ENCODE measurements at regions not wholly inside any gene's neighbourhood (a gene's known extent, or its start where the extent isn't known, plus 50 kb on each side); places are given as distances from the start of the nearest gene placed in this dataset.
A peak's percentile ranks its signal among the peaks of the same experiment; 100 is the strongest.

DNA sequence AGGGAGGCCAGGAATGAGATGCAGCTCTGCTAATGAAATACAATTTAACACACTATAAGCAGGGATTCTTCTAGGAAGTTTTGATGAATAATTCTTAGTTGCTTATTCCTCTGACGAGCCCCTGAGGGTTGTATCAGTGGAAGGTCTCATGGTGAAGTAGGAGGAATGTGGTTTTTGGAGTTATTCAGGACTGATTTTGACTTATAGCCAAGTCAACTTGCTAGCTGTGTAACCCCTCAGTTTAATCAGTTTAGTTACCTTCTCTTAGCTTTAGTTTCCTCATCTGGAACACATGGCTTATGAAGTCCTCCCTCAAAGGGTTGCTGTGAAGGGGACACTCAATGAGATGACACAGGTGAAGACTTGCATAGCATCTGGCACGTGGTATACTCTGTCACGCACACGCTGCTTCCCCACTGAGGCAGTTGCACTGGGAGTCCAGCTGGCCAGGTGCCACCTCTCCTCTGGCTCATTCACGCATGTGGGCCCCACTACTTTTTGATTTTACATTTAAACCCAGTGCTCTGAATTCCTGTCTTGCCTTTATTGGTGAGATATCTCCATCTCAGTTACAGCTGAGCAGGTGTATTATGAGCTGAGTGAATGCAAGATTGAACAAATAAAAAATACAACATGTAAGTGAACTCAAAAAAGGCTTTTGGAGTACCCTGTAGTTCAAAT lies 415.0 kb downstream of the ARHGEF28 start:
- Histone ChIP-seq H3K4me1 (ENCODE audit: control insufficient read depth, insufficient read depth, low read length) (peaks cover 7% of the 10 kb centered on the region), H3K27ac (ENCODE audit: extremely low read depth, low read depth, low read length) (no peak overlapping the region), H3K9me3 (ENCODE audit: control insufficient read depth, insufficient read depth, low read depth, low read length) (no peaks in the 10 kb centered on the region), H3K4me3 (ENCODE audit: low read depth, low read length) (no peak overlapping the region), H3K36me3 (ENCODE audit: control insufficient read depth in 2 of 2, insufficient read depth in 1 of 2, low read length in 2 of 2) (no peaks in the 10 kb centered on the region)
- TF ChIP-seq ZNF560 (tag by site-specific recombination; IDR thresholded peaks at IDR 0.05; ENCODE audit: borderline replicate concordance) (no peak), HOXC10 (CRISPR knock-in tag; IDR thresholded peaks at IDR 0.05) (no peak), ZFP69B (tag by site-specific recombination; IDR thresholded peaks at IDR 0.05) (peak; percentile 82), ZNF555 (tag by site-specific recombination; conservative IDR thresholded peaks at IDR 0.05) (no peak), ZNF561 (tag by site-specific recombination; IDR thresholded peaks at IDR 0.05; ENCODE audit: borderline replicate concordance) (no peak), ZNF366 (tag by site-specific recombination; conservative IDR thresholded peaks at IDR 0.05) (no peak), ZNF677 (tag by site-specific recombination; IDR thresholded peaks at IDR 0.05) (no peak), ZNF544 (tag by site-specific recombination; IDR thresholded peaks at IDR 0.05) (no peak), ZNF830 (tag by site-specific recombination; IDR thresholded peaks at IDR 0.05; ENCODE audit: low read depth) (no peak), ZNF549 (tag by site-specific recombination; IDR thresholded peaks at IDR 0.05) (no peak), ZNF776 (tag by site-specific recombination; IDR thresholded peaks at IDR 0.05; ENCODE audit: borderline replicate concordance) (no peak), TRIM28 (IDR thresholded peaks at IDR 0.05; ENCODE audit: borderline replicate concordance, low read length) (no peak), ZBTB20 (tag by site-specific recombination; IDR thresholded peaks at IDR 0.05) (peak; percentile 60), HOXD13 (CRISPR knock-in tag; IDR thresholded peaks at IDR 0.05; ENCODE audit: borderline replicate concordance) (no peak)
- TF ChIP-seq, protein P1, sequence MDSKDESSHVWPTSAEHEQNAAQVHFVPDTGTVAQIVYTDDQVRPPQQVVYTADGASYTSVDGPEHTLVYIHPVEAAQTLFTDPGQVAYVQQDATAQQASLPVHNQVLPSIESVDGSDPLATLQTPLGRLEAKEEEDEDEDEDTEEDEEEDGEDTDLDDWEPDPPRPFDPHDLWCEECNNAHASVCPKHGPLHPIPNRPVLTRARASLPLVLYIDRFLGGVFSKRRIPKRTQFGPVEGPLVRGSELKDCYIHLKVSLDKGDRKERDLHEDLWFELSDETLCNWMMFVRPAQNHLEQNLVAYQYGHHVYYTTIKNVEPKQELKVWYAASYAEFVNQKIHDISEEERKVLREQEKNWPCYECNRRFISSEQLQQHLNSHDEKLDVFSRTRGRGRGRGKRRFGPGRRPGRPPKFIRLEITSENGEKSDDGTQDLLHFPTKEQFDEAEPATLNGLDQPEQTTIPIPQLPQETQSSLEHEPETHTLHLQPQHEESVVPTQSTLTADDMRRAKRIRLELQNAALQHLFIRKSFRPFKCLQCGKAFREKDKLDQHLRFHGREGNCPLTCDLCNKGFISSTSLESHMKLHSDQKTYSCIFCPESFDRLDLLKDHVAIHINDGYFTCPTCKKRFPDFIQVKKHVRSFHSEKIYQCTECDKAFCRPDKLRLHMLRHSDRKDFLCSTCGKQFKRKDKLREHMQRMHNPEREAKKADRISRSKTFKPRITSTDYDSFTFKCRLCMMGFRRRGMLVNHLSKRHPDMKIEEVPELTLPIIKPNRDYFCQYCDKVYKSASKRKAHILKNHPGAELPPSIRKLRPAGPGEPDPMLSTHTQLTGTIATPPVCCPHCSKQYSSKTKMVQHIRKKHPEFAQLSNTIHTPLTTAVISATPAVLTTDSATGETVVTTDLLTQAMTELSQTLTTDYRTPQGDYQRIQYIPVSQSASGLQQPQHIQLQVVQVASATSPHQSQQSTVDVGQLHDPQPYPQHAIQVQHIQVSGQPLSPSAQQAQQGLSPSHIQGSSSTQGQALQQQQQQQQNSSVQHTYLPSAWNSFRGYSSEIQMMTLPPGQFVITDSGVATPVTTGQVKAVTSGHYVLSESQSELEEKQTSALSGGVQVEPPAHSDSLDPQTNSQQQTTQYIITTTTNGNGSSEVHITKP (tag by site-specific recombination; IDR thresholded peaks at IDR 0.05) = peak; percentile 79
- TF ChIP-seq, protein P2, sequence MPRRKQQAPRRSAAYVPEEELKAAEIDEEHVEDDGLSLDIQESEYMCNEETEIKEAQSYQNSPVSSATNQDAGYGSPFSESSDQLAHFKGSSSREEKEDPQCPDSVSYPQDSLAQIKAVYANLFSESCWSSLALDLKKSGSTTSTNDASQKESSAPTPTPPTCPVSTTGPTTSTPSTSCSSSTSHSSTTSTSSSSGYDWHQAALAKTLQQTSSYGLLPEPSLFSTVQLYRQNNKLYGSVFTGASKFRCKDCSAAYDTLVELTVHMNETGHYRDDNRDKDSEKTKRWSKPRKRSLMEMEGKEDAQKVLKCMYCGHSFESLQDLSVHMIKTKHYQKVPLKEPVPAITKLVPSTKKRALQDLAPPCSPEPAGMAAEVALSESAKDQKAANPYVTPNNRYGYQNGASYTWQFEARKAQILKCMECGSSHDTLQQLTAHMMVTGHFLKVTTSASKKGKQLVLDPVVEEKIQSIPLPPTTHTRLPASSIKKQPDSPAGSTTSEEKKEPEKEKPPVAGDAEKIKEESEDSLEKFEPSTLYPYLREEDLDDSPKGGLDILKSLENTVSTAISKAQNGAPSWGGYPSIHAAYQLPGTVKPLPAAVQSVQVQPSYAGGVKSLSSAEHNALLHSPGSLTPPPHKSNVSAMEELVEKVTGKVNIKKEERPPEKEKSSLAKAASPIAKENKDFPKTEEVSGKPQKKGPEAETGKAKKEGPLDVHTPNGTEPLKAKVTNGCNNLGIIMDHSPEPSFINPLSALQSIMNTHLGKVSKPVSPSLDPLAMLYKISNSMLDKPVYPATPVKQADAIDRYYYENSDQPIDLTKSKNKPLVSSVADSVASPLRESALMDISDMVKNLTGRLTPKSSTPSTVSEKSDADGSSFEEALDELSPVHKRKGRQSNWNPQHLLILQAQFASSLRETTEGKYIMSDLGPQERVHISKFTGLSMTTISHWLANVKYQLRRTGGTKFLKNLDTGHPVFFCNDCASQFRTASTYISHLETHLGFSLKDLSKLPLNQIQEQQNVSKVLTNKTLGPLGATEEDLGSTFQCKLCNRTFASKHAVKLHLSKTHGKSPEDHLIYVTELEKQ (tag by site-specific recombination; IDR thresholded peaks at IDR 0.05; ENCODE audit: borderline replicate concordance) = no peak
- TF ChIP-seq, protein P3, sequence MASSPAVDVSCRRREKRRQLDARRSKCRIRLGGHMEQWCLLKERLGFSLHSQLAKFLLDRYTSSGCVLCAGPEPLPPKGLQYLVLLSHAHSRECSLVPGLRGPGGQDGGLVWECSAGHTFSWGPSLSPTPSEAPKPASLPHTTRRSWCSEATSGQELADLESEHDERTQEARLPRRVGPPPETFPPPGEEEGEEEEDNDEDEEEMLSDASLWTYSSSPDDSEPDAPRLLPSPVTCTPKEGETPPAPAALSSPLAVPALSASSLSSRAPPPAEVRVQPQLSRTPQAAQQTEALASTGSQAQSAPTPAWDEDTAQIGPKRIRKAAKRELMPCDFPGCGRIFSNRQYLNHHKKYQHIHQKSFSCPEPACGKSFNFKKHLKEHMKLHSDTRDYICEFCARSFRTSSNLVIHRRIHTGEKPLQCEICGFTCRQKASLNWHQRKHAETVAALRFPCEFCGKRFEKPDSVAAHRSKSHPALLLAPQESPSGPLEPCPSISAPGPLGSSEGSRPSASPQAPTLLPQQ (tag by site-specific recombination; IDR thresholded peaks at IDR 0.05) = peak; percentile 96
- TF ChIP-seq, protein P4, sequence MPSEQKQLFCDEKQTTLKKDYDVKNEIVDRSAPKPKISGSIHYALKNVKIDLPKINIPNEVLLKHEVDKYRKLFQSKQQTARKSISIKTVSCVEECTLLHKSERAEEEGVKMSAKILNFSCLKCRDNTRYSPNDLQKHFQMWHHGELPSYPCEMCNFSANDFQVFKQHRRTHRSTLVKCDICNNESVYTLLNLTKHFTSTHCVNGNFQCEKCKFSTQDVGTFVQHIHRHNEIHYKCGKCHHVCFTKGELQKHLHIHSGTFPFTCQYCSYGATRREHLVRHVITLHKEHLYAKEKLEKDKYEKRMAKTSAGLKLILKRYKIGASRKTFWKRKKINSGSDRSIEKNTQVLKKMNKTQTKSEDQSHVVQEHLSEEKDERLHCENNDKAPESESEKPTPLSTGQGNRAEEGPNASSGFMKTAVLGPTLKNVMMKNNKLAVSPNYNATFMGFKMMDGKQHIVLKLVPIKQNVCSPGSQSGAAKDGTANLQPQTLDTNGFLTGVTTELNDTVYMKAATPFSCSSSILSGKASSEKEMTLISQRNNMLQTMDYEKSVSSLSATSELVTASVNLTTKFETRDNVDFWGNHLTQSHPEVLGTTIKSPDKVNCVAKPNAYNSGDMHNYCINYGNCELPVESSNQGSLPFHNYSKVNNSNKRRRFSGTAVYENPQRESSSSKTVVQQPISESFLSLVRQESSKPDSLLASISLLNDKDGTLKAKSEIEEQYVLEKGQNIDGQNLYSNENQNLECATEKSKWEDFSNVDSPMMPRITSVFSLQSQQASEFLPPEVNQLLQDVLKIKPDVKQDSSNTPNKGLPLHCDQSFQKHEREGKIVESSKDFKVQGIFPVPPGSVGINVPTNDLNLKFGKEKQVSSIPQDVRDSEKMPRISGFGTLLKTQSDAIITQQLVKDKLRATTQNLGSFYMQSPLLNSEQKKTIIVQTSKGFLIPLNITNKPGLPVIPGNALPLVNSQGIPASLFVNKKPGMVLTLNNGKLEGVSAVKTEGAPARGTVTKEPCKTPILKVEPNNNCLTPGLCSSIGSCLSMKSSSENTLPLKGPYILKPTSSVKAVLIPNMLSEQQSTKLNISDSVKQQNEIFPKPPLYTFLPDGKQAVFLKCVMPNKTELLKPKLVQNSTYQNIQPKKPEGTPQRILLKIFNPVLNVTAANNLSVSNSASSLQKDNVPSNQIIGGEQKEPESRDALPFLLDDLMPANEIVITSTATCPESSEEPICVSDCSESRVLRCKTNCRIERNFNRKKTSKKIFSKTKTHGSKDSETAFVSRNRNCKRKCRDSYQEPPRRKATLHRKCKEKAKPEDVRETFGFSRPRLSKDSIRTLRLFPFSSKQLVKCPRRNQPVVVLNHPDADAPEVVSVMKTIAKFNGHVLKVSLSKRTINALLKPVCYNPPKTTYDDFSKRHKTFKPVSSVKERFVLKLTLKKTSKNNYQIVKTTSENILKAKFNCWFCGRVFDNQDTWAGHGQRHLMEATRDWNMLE (tag by site-specific recombination; conservative IDR thresholded peaks at IDR 0.05; ENCODE audit: low read depth) = no peak
- TF ChIP-seq, protein P5, sequence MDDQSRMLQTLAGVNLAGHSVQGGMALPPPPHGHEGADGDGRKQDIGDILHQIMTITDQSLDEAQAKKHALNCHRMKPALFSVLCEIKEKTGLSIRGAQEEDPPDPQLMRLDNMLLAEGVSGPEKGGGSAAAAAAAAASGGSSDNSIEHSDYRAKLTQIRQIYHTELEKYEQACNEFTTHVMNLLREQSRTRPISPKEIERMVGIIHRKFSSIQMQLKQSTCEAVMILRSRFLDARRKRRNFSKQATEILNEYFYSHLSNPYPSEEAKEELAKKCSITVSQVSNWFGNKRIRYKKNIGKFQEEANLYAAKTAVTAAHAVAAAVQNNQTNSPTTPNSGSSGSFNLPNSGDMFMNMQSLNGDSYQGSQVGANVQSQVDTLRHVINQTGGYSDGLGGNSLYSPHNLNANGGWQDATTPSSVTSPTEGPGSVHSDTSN (CRISPR knock-in tag; IDR thresholded peaks at IDR 0.05) = no peak
- CTCF ChIA-PET = interaction anchor here (0.6 to 1.4 kb wide), 3 partner anchors 61 to 282 kb away, joined by 3 to 5 read pairs (median 3); no protein-coding TSS in a partner anchor
- POLR2A ChIA-PET = no interaction called here

All from HEK293 (cell line).